ENCODE measurements at regions not wholly inside any gene's neighbourhood (a gene's known extent, or its start where the extent isn't known, plus 50 kb on each side); places are given as distances from the start of the nearest gene placed in this dataset.

GRCh38 chr1:198842686-198843085, 203.8 kb downstream of the PTPRC start:
- TF ChIP-seq EZH2 (IDR thresholded peaks at IDR 0.05) (no peak), POLR2AphosphoS5 (IDR thresholded peaks at IDR 0.05; ENCODE audit: borderline replicate concordance, low read depth, low read length) (no peak; the same call in 1 of the 2 replicates), FOXP2 (optimal IDR thresholded peaks at IDR 0.05; ENCODE audit: control extremely low read depth, extremely low read length, insufficient read depth) (no peak)

All from SK-N-MC (cell line).